ENCODE measurements at regions not wholly inside any gene's neighbourhood (a gene's known extent, or its start where the extent isn't known, plus 50 kb on each side); places are given as distances from the start of the nearest gene placed in this dataset.

GRCh38 chr1:53400761-53401674, 58.2 kb upstream of the DMRTB1 start:
- DNase-seq, result no peak

- DNase-seq, result no peak
Observed at GRCh38 chr1:53401813-53402745, 57.1 kb upstream of the DMRTB1 start.

DNA sequence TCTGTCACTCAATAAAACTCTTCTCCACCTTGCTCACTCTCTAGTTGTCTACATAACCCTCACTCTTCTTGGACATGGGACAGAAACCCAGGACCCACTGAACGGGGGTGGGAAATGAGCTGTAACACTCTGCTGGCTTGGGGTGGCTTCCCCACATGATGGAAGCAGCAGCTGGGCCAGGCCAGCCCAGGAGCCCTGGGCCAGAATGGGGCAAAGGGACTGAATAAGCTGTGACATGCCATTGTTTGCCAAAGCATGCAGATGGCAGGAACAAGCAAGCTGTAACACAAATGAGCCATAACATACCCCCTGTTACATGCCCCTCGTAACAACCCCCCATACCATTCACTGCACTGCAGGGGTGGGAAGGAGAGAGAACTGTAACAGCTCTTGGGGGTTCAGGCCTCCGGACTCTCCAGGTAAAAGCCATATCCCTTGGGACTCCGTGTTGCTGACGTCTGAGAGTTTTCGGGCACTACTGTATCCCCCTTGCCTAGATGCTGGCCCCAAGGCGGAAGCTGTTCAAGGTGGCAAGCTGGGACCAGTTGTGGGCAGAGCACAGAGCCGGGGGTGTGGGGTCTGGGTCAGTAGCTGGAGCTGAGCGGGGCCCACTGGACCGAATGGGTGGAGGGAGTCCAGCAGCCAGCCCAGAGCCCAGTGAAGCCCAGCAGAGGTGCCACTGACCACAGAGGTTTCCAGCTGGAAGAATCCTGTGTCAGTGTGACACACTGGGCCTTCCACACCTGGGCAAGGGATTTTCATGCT, 56.1 kb upstream of the DMRTB1 start:
- DNase-seq, result no peak

- DNase-seq, result no peak
Observed at GRCh38 chr1:53405737-53406136, 53.5 kb upstream of the DMRTB1 start.

DNA sequence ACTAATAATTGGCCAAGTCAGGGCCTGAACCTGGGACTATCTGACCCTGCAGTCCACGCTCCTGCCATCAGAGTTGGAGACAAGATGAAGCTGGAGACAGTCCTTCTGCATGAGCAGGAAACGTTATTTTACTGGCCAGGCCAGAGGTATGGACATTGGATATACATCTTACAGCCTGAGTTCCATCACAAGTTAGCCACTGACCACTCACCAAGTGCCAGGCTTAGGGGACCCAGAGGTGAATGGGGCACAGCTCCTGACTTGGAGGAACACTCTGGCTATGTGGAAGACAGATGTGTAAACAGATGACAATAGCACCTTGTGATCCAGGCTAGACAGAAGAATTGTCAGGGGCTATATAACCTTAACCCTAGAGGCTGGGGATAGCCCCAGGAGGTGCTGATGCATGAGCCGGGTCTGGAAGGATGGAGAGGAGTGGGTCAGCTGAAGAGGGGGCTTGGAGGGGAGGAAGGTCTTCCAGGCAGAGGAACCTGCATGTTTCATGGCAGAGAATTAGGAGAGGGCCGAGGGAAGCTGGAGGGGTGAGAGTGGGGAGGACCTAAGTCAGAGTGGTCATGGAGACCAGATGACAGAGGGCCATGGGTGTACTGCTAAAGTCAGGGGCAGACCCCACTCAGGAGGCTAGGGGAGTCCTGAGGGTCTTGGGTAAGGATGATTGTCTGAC, 52.5 kb upstream of the DMRTB1 start:
- no peak for DNase-seq

DNA sequence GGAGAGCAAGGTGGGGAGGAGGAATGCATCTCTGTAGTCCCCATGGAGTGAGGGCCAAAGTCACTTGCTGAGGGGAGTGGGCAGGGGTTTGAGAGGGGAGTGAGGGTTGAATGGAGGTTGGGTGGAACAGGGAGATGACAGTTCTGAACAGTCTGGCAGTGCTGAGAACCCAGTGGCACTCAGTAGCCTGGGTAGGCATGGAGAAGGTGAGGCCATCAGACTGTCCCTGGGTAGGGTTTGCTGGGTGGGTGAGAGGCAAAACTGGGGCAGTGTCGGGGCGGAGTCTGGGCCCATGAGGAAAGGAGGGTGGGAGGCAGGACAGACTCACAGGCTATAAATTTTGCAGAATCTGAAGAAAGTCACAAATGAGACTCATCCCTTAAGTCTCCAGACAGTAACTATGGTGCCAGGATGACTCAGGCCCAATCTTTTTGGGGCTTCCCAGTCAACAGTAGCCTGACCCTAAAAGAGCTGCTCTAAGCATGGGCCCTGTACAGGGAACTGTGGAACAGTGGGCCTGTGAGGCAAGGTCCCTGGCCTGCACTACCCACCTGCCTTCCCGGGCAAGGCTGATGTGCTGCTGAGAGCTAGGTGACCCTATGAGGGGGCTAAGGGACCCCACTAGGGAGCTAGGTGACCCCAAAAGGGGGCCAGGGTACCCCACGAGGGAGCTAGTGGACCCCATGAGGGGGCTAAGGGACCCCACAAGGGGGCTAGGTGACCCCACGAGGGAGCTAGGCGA, 51.0 kb upstream of the DMRTB1 start:
- no peak for DNase-seq

- no peak for DNase-seq
Observed at GRCh38 chr1:53408755-53409129, 50.5 kb upstream of the DMRTB1 start.

DNA sequence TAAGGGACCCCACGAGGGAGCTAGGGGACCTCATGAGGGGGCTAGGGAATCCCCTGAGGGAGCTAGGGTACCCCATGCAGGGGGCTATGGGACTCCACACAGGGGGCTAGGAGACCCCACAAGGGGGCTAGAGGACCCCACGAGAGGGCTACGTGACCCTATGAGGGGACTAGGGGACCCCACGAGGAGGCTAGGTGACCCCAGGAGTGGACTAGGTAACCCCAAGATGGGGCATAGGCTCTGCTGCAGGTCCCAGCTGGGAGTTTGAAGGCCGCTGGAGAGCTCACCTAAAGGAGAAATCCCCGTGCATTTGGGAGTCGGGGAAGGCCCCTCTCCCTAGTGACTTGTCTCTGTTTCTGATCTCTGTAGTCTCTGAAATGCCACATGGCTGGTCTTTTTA, 50.0 kb upstream of the DMRTB1 start:
- no peak for DNase-seq
